WERI-Rb-1 (cell line): ENCODE measurements at regions not wholly inside any gene's neighbourhood (a gene's known extent, or its start where the extent isn't known, plus 50 kb on each side); places are given as distances from the start of the nearest gene placed in this dataset.

Source experiments
- DNase-seq: peaks from one replicate; pipeline ENCODE4 v3.0.0-alpha.2; 2020
- H3K27ac ChIP-seq: fragments of 250-450 bp; sonication (Bioruptor Pico); 2 replicates; pipeline ENCODE4 v1.5.1; 2020; ENCODE audit warnings: mild to moderate bottlenecking, moderate library complexity
- H3K27me3 ChIP-seq: fragments of 250-450 bp; sonication (Bioruptor Pico); 2 replicates; pipeline ENCODE4 v1.5.1; 2021; ENCODE audit warnings: mild to moderate bottlenecking, low read depth, moderate library complexity; ENCODE audit not compliant: insufficient read depth, severe bottlenecking
- H3K36me3 ChIP-seq: fragments of 250-450 bp; sonication (Bioruptor Pico); 2 replicates; pipeline ENCODE4 v1.5.1; 2020; ENCODE audit warnings: mild to moderate bottlenecking, moderate library complexity
- H3K4me3 ChIP-seq: 2 replicates; pipeline ENCODE4 v1.5.1; 2011; ENCODE audit warnings: low read depth, mild to moderate bottlenecking, control low read depth, low read length
- H3K9me3 ChIP-seq: fragments of 250-450 bp; sonication (Bioruptor Pico); 2 replicates; pipeline ENCODE4 v1.5.1; 2021; ENCODE audit warnings: mild to moderate bottlenecking, moderate library complexity; ENCODE audit not compliant: severe bottlenecking
- TF ChIP-seq, protein P1 (sequence below): IDR thresholded peaks from 2 replicates; pipeline ENCODE4 v1.5.1; 2011; ENCODE audit warnings: low read depth, mild to moderate bottlenecking, control low read depth, inconsistent platforms, low read length

DNA sequence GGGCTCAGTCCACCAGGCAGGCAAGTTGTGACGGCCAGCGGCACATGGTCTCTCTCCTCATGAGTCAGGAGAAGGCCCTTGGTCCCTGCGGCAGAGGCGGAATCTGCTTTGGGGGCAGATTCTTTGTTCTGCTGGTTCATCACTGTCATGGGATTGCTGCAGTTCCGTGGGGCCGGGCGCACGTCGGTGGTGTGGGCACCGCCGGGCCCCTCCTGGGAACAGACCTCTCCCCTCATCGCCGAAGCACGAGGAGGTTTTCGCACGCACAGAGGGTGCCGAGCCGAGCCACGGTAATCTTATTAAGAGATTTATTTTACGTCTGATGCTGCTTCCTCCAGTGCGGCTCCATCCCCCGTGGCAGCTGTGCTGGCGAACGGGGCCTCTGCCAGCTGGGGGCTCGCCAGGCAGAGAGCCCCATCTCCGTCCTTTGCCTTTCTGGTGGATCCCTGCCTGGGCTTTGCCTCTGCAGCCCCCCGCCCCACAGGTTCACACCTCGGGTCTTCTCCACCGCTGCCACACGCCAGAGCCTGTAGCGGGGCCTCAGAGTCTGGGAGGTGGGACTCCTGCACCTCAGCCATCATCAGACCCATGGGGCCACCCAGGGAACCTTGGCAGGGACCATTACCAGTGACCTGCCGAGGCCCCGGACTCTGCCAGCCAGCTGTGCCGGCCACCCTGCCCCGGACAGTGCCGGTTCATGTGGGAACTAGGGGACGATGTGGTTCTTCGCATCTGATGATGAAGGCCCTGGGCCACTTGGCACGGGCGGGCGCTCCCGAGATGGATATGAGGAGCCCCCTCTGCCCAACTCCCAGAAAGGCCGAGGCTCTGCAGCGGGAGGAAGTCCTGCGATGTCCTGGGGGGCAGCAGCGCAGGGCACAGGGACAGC lies 86.7 kb upstream of the NKX1-1 start:
- H3K27ac ChIP-seq, result no peak overlapping the region
- H3K27me3 ChIP-seq, result peaks cover 54% of the 10 kb centered on the region
- DNase-seq, result peak; percentile 87
- no peaks in the 10 kb centered on the region for H3K9me3 ChIP-seq
- H3K4me3 ChIP-seq, result no peak overlapping the region
- no peaks in the 10 kb centered on the region for H3K36me3 ChIP-seq
- TF ChIP-seq, protein P1, sequence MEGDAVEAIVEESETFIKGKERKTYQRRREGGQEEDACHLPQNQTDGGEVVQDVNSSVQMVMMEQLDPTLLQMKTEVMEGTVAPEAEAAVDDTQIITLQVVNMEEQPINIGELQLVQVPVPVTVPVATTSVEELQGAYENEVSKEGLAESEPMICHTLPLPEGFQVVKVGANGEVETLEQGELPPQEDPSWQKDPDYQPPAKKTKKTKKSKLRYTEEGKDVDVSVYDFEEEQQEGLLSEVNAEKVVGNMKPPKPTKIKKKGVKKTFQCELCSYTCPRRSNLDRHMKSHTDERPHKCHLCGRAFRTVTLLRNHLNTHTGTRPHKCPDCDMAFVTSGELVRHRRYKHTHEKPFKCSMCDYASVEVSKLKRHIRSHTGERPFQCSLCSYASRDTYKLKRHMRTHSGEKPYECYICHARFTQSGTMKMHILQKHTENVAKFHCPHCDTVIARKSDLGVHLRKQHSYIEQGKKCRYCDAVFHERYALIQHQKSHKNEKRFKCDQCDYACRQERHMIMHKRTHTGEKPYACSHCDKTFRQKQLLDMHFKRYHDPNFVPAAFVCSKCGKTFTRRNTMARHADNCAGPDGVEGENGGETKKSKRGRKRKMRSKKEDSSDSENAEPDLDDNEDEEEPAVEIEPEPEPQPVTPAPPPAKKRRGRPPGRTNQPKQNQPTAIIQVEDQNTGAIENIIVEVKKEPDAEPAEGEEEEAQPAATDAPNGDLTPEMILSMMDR, result no peak

DNA sequence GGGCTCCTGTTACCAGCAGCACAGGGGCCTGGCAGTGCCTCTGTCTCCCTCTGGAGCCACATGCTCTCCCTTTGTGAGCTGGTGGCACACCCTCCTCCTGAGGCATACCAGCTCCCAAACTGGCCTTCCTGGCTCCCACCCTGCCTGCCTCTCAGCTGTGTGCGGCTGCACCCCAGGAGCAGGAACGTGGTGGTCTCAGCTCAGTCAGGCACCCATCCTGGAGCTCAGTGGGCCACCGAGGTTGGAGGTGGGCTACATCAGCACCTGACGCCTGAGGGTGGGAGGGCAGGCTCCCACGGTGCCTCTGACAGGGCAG lies 85.9 kb upstream of the NKX1-1 start:
- no peak overlapping the region for H3K27ac ChIP-seq
- no peak for DNase-seq
- no peak overlapping the region for H3K4me3 ChIP-seq
- H3K9me3 ChIP-seq, result peaks cover 3% of the 10 kb centered on the region
- H3K36me3 ChIP-seq, result no peaks in the 10 kb centered on the region
- H3K27me3 ChIP-seq, result peaks cover 56% of the 10 kb centered on the region
- TF ChIP-seq, protein P1, result no peak

DNA sequence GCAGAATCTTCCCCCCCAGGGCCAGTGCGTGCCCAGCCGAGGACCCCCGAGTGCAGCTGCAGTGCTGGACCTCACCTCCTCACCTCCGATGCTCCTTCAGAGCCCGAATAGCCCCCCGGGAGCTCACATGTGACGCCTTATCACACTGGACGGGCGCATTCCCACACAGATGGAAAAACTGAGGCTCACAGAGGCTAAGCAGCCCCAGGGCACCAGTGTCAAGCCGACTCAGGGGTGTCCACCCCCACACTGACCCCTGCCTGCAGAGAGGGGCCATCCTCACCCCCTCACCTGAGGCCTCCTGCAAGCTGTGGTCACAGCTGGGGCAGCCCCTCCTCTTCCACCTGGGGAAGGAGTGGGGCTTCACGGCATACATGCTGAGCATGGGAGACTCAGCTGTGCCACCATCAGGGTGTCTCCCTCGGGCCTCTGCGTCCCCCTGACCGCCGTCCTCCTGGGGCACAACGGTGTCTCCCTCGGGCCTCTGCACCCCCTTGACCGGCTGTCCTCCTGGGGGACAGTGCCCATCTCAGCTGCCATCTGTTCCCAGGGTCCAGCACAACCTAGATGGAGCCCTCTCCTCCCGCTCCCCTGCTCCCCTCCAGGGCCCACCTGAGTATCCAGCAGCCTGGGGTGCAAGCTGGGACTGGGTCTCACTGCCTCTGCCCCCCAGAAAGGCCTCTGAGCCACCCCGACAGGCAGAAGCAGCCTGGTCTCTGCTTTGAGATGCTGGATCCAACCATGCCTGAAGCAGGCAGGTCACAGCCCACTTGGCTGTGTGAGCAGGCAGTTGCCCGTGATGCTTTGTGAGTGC lies 85.3 kb upstream of the NKX1-1 start:
- Histone ChIP-seq H3K27ac (no peak overlapping the region), H3K9me3 (peaks cover 5% of the 10 kb centered on the region), H3K4me3 (no peak overlapping the region), H3K27me3 (peaks cover 56% of the 10 kb centered on the region), H3K36me3 (no peaks in the 10 kb centered on the region)
- no peak for DNase-seq
- TF ChIP-seq, protein P1, result no peak

DNA sequence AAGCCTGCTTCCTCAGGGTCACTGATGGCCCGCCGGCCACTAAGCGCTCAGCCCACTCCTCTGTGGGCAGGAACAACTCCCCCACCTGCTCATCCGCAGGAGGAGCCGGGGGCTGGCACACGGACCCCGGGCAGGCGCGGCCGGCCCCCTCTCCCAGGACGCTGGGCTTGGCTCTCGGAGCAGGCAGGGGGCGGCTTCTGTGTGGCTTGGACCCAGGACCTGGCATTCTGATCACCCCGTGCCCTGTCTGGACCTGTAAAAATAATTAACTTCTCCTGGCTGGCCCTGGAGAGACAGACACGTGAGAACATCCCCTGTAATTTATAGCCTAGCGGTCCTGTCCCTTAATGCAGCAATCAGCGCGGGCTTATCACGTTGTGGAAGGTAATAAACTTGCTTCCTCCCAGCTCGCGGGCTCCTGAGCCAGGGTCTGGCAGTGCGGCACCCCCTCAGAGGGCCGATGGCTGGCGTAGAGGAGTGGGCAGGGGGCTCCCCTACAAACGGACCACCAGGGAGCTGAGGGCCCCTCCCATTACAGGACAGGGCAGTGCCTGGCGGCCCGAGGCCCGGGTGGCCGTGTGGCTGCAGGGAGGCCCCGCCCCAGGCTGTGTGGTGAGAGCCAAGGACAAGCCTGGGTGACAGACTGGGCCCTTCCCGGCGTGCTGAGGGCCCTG lies 84.5 kb upstream of the NKX1-1 start:
- no peak for DNase-seq
- Histone ChIP-seq H3K36me3 (no peaks in the 10 kb centered on the region), H3K9me3 (peaks cover 13% of the 10 kb centered on the region), H3K27me3 (peaks cover 56% of the 10 kb centered on the region), H3K4me3 (no peak overlapping the region), H3K27ac (no peak overlapping the region)
- TF ChIP-seq, protein P1, result no peak

DNA sequence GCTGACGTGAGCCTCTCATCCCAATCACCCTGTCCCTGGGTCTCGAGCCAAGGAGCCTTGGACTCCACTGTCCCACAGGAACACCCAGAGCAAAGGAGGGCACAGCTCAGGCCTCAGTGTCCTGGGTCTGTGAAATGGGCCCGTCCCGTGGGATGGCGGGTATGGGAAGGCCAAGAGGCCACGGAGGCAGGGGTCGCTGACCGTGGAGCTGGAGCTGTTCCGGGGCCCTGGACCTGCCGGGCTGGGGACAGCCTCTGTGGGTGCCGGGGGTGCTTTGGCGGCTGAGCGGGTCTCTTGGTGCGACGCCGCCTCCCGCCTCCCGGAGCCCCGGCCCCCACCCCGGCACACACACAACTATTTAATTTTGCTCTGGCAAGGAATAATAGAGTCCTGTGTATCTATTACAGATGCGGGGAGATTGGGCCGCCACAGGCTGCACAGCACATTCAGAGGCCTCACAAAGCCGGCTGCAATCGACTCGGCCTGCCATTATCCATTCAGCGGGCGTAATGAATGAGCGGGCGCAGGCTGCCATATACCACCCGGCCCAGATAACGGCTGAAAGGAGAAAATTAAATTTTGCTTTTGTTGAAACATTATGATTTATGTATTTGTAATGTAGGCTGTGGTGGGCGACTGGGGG lies 83.9 kb upstream of the NKX1-1 start:
- Histone ChIP-seq H3K27me3 (peaks cover 56% of the 10 kb centered on the region), H3K27ac (no peak overlapping the region), H3K4me3 (no peak overlapping the region), H3K36me3 (no peaks in the 10 kb centered on the region), H3K9me3 (peaks cover 19% of the 10 kb centered on the region)
- TF ChIP-seq, protein P1, result no peak
- no peak for DNase-seq
